DMS153 treated with DMSO at 0.1 percent for 48 hours (cell line): ENCODE measurements at regions not wholly inside any gene's neighbourhood (a gene's known extent, or its start where the extent isn't known, plus 50 kb on each side); places are given as distances from the start of the nearest gene placed in this dataset.
"Not testable (repeated sequence)": the region's sequence is repeated elsewhere in the genome, so short reads cannot be mapped to it uniquely, and the experiment has no call there.

ENCODE experiments used
- DNase-seq: peaks from one replicate; lab custom pipeline; 2025; ENCODE audit not compliant: unreplicated experiment; lab: John Stamatoyannopoulos, UW

GRCh38 chr5:42235837-42236236 lies 187.4 kb upstream of the GHR start:
- DNase-seq: no peak

GRCh38 chr5:42241636-42242035 lies 181.6 kb upstream of the GHR start:
- no peak for DNase-seq

GRCh38 chr5:42242210-42242609 lies 181.0 kb upstream of the GHR start:
- no peak for DNase-seq

- no peak for DNase-seq
These were observed 180.3 kb upstream of the GHR start for GRCh38 chr5:42242881-42243485.

GRCh38 chr5:42252306-42252705 lies 170.9 kb upstream of the GHR start:
- DNase-seq: no peak

- DNase-seq: not testable (repeated sequence)
These were observed 163.3 kb upstream of the GHR start for GRCh38 chr5:42259914-42260313.

- DNase-seq: no peak
These were observed 156.1 kb upstream of the GHR start for GRCh38 chr5:42267091-42267490.

- DNase-seq: not testable (repeated sequence)
These were observed 155.1 kb upstream of the GHR start for GRCh38 chr5:42268170-42268569.

GRCh38 chr5:42268630-42269029 lies 154.6 kb upstream of the GHR start:
- no peak for DNase-seq

- DNase-seq: no peak
These were observed 152.5 kb upstream of the GHR start for GRCh38 chr5:42270771-42271170.

GRCh38 chr5:42274913-42275312 lies 148.3 kb upstream of the GHR start:
- DNase-seq: no peak

- DNase-seq: no peak
These were observed 145.9 kb upstream of the GHR start for GRCh38 chr5:42277293-42277692.

- DNase-seq: no peak
These were observed 138.7 kb upstream of the GHR start for GRCh38 chr5:42284584-42284983.

- DNase-seq: no peak
These were observed 138.0 kb upstream of the GHR start for GRCh38 chr5:42285230-42285629.

GRCh38 chr5:42300496-42300895 lies 122.7 kb upstream of the GHR start:
- DNase-seq: no peak

- DNase-seq: no peak
These were observed 121.9 kb upstream of the GHR start for GRCh38 chr5:42301349-42301748.

- DNase-seq: no peak
These were observed 121.1 kb upstream of the GHR start for GRCh38 chr5:42302186-42302585.

GRCh38 chr5:42306287-42306686 lies 117.0 kb upstream of the GHR start:
- no peak for DNase-seq

GRCh38 chr5:42309865-42310264 lies 113.4 kb upstream of the GHR start:
- DNase-seq: no peak

GRCh38 chr5:42315214-42315613 lies 108.0 kb upstream of the GHR start:
- no peak for DNase-seq

GRCh38 chr5:42317575-42317974 lies 105.7 kb upstream of the GHR start:
- no peak for DNase-seq

- DNase-seq: not testable (repeated sequence)
These were observed 103.7 kb upstream of the GHR start for GRCh38 chr5:42319546-42319945.

- DNase-seq: no peak
These were observed 101.5 kb upstream of the GHR start for GRCh38 chr5:42321785-42322184.

- DNase-seq: no peak
These were observed 86.1 kb upstream of the GHR start for GRCh38 chr5:42337143-42337542.
